ENCODE measurements at regions not wholly inside any gene's neighbourhood (a gene's known extent, or its start where the extent isn't known, plus 50 kb on each side); places are given as distances from the start of the nearest gene placed in this dataset.

DNA sequence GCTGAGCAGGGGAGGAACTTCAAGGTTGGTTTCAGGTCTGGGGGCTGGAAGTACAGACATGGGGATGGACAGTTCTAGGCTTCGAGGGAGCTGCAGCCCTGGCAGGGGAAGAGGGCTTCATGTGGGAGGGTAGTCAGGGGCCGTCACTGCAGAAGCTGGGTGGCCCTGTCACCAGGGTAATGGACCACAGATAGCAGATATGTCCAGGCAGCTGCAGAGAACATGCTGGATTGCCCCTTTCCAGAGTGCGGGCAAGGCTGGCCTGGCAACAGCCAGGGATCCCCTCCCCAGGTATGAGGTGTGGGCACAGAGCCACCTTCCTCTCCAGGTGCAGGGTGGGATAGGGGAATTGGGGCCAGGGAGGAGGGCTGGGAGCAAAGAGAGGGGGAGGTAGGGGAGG, 206.5 kb downstream of the GADD45G start:
- no TSS peak for BruUV-seq (replicated peaks)
- TF ChIP-seq ZNF274 (IDR thresholded peaks at IDR 0.05; ENCODE audit: low read depth, low read length) (no peak), FOSL1 (IDR thresholded peaks at IDR 0.05; ENCODE audit: low read depth) (no peak), CBX3 (IDR thresholded peaks at IDR 0.05; ENCODE audit: low read depth) (no peak), ELF1 (IDR thresholded peaks at IDR 0.05; ENCODE audit: borderline replicate concordance, low read depth) (no peak), EZH2phosphoT487 (IDR thresholded peaks at IDR 0.05; ENCODE audit: borderline replicate concordance) (no peak), POLR2A (IDR thresholded peaks at IDR 0.05; ENCODE audit: borderline replicate concordance, extremely low read depth, insufficient read depth, insufficient read length) (no peak), RAD21 (IDR thresholded peaks at IDR 0.05; ENCODE audit: low read depth) (no peak)
- TF ChIP-seq, protein P1, sequence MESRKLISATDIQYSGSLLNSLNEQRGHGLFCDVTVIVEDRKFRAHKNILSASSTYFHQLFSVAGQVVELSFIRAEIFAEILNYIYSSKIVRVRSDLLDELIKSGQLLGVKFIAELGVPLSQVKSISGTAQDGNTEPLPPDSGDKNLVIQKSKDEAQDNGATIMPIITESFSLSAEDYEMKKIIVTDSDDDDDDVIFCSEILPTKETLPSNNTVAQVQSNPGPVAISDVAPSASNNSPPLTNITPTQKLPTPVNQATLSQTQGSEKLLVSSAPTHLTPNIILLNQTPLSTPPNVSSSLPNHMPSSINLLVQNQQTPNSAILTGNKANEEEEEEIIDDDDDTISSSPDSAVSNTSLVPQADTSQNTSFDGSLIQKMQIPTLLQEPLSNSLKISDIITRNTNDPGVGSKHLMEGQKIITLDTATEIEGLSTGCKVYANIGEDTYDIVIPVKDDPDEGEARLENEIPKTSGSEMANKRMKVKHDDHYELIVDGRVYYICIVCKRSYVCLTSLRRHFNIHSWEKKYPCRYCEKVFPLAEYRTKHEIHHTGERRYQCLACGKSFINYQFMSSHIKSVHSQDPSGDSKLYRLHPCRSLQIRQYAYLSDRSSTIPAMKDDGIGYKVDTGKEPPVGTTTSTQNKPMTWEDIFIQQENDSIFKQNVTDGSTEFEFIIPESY (IDR thresholded peaks at IDR 0.05; ENCODE audit: extremely low read depth, insufficient replicate concordance, low read length) = no peak
- H3K4me1 ChIP-seq (ENCODE audit: control insufficient read depth in 1 of 2, insufficient read depth in 2 of 2, low read length in 2 of 2) = no peaks in the 10 kb centered on the region
- H2AFZ ChIP-seq (ENCODE audit: low read depth, low read length, poor library complexity, severe bottlenecking) = no peak overlapping the region
- H4K20me1 ChIP-seq (ENCODE audit: insufficient read depth) = no peaks in the 10 kb centered on the region
- peaks cover 15% of the 10 kb centered on the region for H3K27me3 ChIP-seq (ENCODE audit: insufficient read depth, low read length)
- no peak overlapping the region for H3K4me3 ChIP-seq (replicated peaks in 1 of 2; ENCODE audit: low read depth in 1 of 2, low read length in 2 of 2)
- ChIA-PET CTCF (no interaction called here), RAD21 (ENCODE audit: low non-redundant PET in 1 of 2, low total read pairs in 2 of 2, uncharacterized antibody in 2 of 2, unreplicated experiment in 2 of 2) (no interaction called here), POLR2A (no interaction called here)
- H3K79me2 ChIP-seq (ENCODE audit: insufficient read depth, low read length) = no peaks in the 10 kb centered on the region
- no peaks in the 10 kb centered on the region for H3K9me2 ChIP-seq (ENCODE audit: insufficient read depth)
- no peak overlapping the region for H3K27ac ChIP-seq (ENCODE audit: low read depth, low read length)
- H3K9me3 ChIP-seq (ENCODE audit: control insufficient read depth in 1 of 2, insufficient read depth in 1 of 2, low read depth in 1 of 2, low read length in 2 of 2) = no peaks in the 10 kb centered on the region
- intact Hi-C loops (cut with micrococcal nuclease) = no loop called here
- no peak for ATAC-seq
- no peak overlapping the region for H3K4me2 ChIP-seq (ENCODE audit: low read length)
- DNase-seq (ENCODE audit: low read depth, low spot score) = no peak
- H3K9ac ChIP-seq (ENCODE audit: low read length) = no peak overlapping the region
- no peaks in the 10 kb centered on the region for H3K36me3 ChIP-seq (ENCODE audit: control insufficient read depth in 1 of 2, insufficient read depth in 2 of 2, low read length in 2 of 2)

DNA sequence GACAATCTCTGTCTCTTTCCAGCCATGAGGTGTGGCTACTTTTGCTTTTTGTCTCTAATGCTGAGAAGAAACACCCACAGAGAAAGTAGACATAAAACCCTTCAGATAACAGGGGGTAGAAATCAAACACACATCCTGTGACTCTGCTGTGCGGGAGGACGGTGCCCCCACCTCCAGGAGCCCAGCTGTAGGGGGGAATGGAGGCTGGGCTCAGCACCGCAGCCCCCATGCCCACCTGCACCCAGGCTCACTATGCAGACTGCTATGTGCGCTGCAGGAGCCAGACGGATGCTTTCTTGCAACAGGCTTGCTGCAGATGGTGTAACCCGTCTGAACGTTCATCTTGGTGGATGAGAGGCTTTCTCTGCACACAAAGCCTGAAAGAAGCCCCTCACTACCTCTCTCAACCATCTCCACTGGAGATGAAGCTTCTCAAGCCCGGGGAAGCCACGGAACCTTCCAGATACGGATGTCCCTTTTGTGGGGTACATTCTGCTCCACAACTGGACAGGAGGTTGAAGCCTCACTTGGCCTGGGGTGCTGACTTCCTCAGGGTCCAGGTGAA, 207.2 kb downstream of the GADD45G start:
- ChIA-PET CTCF (no interaction called here), POLR2A (no interaction called here), RAD21 (ENCODE audit: low non-redundant PET in 1 of 2, low total read pairs in 2 of 2, uncharacterized antibody in 2 of 2, unreplicated experiment in 2 of 2) (no interaction called here)
- no peaks in the 10 kb centered on the region for H3K4me1 ChIP-seq (ENCODE audit: control insufficient read depth in 1 of 2, insufficient read depth in 2 of 2, low read length in 2 of 2)
- H3K27ac ChIP-seq (ENCODE audit: low read depth, low read length) = no peak overlapping the region
- H3K9ac ChIP-seq (ENCODE audit: low read length) = no peak overlapping the region
- no TSS peak for BruUV-seq (replicated peaks)
- H3K9me3 ChIP-seq (ENCODE audit: control insufficient read depth in 1 of 2, insufficient read depth in 1 of 2, low read depth in 1 of 2, low read length in 2 of 2) = no peaks in the 10 kb centered on the region
- no peaks in the 10 kb centered on the region for H3K79me2 ChIP-seq (ENCODE audit: insufficient read depth, low read length)
- no peak overlapping the region for H3K4me3 ChIP-seq (replicated peaks in 1 of 2; ENCODE audit: low read depth in 1 of 2, low read length in 2 of 2)
- no peak for ATAC-seq
- H3K27me3 ChIP-seq (ENCODE audit: insufficient read depth, low read length) = peaks cover 15% of the 10 kb centered on the region
- no peak overlapping the region for H3K4me2 ChIP-seq (ENCODE audit: low read length)
- DNase-seq (ENCODE audit: low read depth, low spot score) = no peak
- no peak overlapping the region for H2AFZ ChIP-seq (ENCODE audit: low read depth, low read length, poor library complexity, severe bottlenecking)
- H4K20me1 ChIP-seq (ENCODE audit: insufficient read depth) = no peaks in the 10 kb centered on the region
- no peaks in the 10 kb centered on the region for H3K36me3 ChIP-seq (ENCODE audit: control insufficient read depth in 1 of 2, insufficient read depth in 2 of 2, low read length in 2 of 2)
- no peaks in the 10 kb centered on the region for H3K9me2 ChIP-seq (ENCODE audit: insufficient read depth)
- intact Hi-C loops (cut with micrococcal nuclease) = no loop called here
- TF ChIP-seq, protein P2, sequence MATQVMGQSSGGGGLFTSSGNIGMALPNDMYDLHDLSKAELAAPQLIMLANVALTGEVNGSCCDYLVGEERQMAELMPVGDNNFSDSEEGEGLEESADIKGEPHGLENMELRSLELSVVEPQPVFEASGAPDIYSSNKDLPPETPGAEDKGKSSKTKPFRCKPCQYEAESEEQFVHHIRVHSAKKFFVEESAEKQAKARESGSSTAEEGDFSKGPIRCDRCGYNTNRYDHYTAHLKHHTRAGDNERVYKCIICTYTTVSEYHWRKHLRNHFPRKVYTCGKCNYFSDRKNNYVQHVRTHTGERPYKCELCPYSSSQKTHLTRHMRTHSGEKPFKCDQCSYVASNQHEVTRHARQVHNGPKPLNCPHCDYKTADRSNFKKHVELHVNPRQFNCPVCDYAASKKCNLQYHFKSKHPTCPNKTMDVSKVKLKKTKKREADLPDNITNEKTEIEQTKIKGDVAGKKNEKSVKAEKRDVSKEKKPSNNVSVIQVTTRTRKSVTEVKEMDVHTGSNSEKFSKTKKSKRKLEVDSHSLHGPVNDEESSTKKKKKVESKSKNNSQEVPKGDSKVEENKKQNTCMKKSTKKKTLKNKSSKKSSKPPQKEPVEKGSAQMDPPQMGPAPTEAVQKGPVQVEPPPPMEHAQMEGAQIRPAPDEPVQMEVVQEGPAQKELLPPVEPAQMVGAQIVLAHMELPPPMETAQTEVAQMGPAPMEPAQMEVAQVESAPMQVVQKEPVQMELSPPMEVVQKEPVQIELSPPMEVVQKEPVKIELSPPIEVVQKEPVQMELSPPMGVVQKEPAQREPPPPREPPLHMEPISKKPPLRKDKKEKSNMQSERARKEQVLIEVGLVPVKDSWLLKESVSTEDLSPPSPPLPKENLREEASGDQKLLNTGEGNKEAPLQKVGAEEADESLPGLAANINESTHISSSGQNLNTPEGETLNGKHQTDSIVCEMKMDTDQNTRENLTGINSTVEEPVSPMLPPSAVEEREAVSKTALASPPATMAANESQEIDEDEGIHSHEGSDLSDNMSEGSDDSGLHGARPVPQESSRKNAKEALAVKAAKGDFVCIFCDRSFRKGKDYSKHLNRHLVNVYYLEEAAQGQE (IDR thresholded peaks at IDR 0.05; ENCODE audit: low read depth) = no peak
- TF ChIP-seq CBX3 (IDR thresholded peaks at IDR 0.05; ENCODE audit: low read depth) (no peak), SIN3A (IDR thresholded peaks at IDR 0.05; ENCODE audit: low read depth) (no peak), JUND (IDR thresholded peaks at IDR 0.05) (no peak), TCF7L2 (IDR thresholded peaks at IDR 0.05; ENCODE audit: borderline replicate concordance, extremely low read depth, insufficient read depth, insufficient read length) (no peak), POLR2A (IDR thresholded peaks at IDR 0.05; ENCODE audit: borderline replicate concordance, extremely low read depth, insufficient read depth, insufficient read length) (no peak), EZH2phosphoT487 (IDR thresholded peaks at IDR 0.05; ENCODE audit: borderline replicate concordance) (no peak), SRF (IDR thresholded peaks at IDR 0.05; ENCODE audit: low read depth) (no peak)
- TF ChIP-seq, protein P1 (IDR thresholded peaks at IDR 0.05; ENCODE audit: extremely low read depth, insufficient replicate concordance, low read length) = no peak
